Neural crest cell (in vitro differentiated cells): ENCODE measurements at regions not wholly inside any gene's neighbourhood (a gene's known extent, or its start where the extent isn't known, plus 50 kb on each side); places are given as distances from the start of the nearest gene placed in this dataset.

Experiments used
- DNase-seq: peaks from one replicate; pipeline ENCODE4 v3.0.0; 2021; ENCODE audit warnings: low read depth, mixed read lengths, low spot score
- H3K27ac Mint-ChIP-seq: one replicate; pipeline ENCODE4 v1.8.0; 2021; ENCODE audit warnings: mild to moderate bottlenecking, mixed read lengths; ENCODE audit not compliant: unreplicated experiment
- H3K27me3 Mint-ChIP-seq: 2 replicates; pipeline ENCODE4 v1.8.0; 2021; ENCODE audit warnings: low read depth, mild to moderate bottlenecking, mixed read lengths
- H3K36me3 Mint-ChIP-seq: 2 replicates; pipeline ENCODE4 v1.8.0; 2021; ENCODE audit warnings: low read depth, mild to moderate bottlenecking, mixed read lengths
- H3K4me1 Mint-ChIP-seq: 2 replicates; pipeline ENCODE4 v1.8.0; 2021; ENCODE audit warnings: mixed read lengths
- H3K4me3 Mint-ChIP-seq: one replicate; pipeline ENCODE4 v1.8.0; 2021; ENCODE audit warnings: mild to moderate bottlenecking, mixed read lengths
- H3K9me3 Mint-ChIP-seq: 2 replicates; pipeline ENCODE4 v1.8.0; 2021; ENCODE audit warnings: mixed read lengths
- TF ChIP-seq, protein P1 (sequence below): fragments of 200-600 bp; sonication (generic); conservative IDR thresholded peaks from 2 replicates; pipeline ENCODE4 v1.5.0; 2021; ENCODE audit warnings: antibody characterized with exemption, mild to moderate bottlenecking

DNA sequence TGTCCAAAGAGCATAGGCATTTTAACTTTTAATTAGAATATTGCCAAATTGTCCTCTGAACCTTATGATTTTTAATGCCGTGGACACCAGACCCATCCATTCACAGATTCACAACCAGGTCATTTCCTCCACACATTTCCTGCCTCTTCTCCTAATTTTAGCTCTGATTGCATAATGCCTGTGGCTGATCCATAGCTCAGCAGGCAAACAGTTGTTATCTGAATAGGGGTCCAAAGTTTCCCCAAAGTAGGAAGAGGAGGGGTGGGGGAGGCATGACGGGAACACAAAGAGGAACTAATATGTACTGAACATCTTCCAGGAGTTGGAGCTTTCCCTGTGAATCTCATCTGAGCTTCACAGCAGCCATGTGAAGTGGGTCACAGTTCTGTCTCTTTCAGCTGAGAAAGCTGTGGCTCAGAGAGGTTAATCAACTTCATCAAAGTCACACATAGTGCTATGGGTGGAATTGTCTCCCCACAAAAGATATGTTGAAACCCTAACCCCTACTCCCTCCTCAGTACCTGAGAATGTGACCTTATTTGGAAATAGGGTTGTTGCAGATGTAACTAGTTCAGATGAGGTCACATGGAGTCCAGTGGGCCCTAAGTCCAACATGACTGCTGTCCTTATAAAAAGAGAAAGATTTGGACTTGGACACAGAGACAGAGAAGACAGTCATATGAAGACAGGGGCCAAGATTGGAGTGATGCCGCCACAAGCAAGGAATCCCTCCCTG lies 106.7 kb upstream of the AGBL1 start:
- H3K4me1 Mint-ChIP-seq, result peaks cover 9% of the 10 kb centered on the region
- no peaks in the 10 kb centered on the region for H3K27me3 Mint-ChIP-seq
- DNase-seq, result no peak
- TF ChIP-seq, protein P1, sequence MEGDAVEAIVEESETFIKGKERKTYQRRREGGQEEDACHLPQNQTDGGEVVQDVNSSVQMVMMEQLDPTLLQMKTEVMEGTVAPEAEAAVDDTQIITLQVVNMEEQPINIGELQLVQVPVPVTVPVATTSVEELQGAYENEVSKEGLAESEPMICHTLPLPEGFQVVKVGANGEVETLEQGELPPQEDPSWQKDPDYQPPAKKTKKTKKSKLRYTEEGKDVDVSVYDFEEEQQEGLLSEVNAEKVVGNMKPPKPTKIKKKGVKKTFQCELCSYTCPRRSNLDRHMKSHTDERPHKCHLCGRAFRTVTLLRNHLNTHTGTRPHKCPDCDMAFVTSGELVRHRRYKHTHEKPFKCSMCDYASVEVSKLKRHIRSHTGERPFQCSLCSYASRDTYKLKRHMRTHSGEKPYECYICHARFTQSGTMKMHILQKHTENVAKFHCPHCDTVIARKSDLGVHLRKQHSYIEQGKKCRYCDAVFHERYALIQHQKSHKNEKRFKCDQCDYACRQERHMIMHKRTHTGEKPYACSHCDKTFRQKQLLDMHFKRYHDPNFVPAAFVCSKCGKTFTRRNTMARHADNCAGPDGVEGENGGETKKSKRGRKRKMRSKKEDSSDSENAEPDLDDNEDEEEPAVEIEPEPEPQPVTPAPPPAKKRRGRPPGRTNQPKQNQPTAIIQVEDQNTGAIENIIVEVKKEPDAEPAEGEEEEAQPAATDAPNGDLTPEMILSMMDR, result no peak
- H3K36me3 Mint-ChIP-seq, result peaks cover 3% of the 10 kb centered on the region
- no peak overlapping the region for H3K4me3 Mint-ChIP-seq
- H3K9me3 Mint-ChIP-seq, result peaks cover 10% of the 10 kb centered on the region
- H3K27ac Mint-ChIP-seq, result no peak overlapping the region

DNA sequence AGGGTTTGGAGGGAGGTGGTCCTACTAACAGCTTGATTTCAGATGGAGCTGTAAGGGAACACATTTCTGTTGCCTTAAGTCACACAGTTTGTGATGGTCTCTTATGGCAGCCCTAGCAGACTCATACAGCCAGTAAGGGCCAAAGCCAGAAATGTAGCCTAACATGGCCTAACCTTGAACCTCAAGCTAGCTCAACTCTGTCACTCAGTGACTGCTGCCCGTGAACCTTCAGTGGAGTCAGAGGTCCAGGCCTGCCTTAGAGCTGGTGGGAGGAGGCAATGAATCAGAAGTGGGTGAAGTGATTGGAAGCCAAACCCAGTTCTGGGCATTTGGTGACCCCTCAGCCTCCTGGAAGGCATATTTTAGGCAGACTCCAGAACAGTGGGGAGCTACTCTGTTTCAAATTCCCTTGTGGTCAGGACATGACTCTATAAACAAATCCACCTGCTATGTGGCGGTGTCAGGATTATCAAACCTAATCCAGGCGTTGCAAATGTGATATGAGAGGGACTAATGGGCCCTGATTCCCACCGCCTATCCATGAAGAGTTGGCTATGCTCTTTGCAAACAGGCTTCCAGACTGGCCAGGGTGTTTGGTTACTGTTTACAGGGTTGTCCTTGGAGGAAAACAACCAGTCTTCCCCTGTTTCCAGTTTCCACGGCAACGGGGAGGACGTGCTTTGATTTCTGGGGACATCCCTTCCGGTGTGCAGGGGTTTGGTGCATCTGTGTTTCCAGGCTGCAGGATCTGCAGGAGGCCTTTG lies 105.9 kb upstream of the AGBL1 start:
- peaks cover 3% of the 10 kb centered on the region for H3K36me3 Mint-ChIP-seq
- peaks cover 10% of the 10 kb centered on the region for H3K9me3 Mint-ChIP-seq
- H3K27ac Mint-ChIP-seq, result peak overlapping the region; percentile 63
- no peaks in the 10 kb centered on the region for H3K27me3 Mint-ChIP-seq
- TF ChIP-seq, protein P1, result no peak
- DNase-seq, result peak; percentile 7
- H3K4me1 Mint-ChIP-seq, result peaks cover 9% of the 10 kb centered on the region
- no peak overlapping the region for H3K4me3 Mint-ChIP-seq

DNA sequence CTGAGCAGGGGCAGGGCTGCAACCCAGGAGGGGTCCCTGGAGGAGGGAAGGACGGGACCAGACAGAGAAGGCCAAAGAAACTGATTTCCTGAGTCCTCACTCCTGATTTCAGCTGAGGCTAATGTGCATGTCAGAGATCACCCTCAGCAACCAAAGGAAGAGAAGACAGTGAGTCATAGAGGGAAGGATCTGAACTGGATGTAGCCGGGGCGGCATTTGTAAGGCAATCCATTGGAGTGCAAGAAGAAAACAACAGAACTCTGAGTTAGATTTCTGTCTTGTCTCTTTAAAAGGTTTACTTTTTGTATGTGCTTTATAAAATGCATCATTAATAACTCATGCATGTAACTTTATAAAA lies 105.3 kb upstream of the AGBL1 start:
- H3K27me3 Mint-ChIP-seq, result no peaks in the 10 kb centered on the region
- H3K4me1 Mint-ChIP-seq, result peaks cover 9% of the 10 kb centered on the region
- H3K27ac Mint-ChIP-seq, result peak overlapping the region; percentile 63
- H3K36me3 Mint-ChIP-seq, result peaks cover 3% of the 10 kb centered on the region
- peaks cover 10% of the 10 kb centered on the region for H3K9me3 Mint-ChIP-seq
- no peak overlapping the region for H3K4me3 Mint-ChIP-seq
- DNase-seq, result no peak
- TF ChIP-seq, protein P1, result no peak

DNA sequence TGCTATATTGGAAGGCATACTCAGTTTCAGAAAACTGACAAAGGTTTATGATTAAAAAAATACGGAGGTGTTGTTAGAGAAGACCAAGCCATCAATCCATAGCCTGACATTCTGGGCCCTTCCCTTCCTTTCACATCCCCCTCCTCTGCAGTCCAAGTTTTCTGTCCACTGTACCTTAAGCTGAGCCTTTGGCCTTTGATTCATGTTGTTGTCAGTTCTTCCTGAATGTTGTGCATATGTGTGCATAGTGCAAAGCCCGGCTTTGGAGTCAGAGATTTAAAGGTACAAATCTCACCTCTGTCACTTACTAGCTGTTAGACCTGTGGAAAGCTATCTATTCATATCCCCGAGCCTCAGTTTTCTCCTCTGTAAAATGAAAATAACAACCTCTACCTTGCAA lies 104.9 kb upstream of the AGBL1 start:
- Mint-ChIP-seq H3K27ac (no peak overlapping the region), H3K36me3 (peaks cover 3% of the 10 kb centered on the region)
- no peak for DNase-seq

DNA sequence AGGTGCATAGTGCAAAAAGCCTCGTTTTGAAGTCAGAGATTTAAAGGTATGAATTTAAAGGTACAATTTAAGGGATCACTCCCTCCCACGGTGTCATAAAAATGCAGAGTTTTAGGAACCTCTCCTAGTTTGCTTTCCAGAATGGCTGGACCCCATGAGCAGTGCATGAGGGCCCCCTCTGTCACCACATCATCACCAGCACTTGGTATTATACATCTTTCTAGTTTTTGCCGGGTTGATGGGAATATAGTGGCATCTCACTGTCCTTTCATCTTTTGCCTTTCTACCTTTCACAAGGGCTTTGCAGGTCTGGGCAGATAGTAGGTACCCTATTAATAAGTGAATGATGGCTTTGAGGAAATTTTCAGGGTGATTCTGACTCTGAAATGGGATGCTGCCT lies 103.6 kb upstream of the AGBL1 start:
- no peak for DNase-seq
- Mint-ChIP-seq H3K36me3 (peaks cover 3% of the 10 kb centered on the region), H3K4me3 (no peak overlapping the region), H3K27ac (no peak overlapping the region), H3K4me1 (peaks cover 17% of the 10 kb centered on the region), H3K27me3 (no peaks in the 10 kb centered on the region), H3K9me3 (peaks cover 14% of the 10 kb centered on the region)
- TF ChIP-seq, protein P1, result no peak

More for the DNA sequence above, 104.9 kb upstream of the AGBL1 start:
- H3K4me3 Mint-ChIP-seq, result no peak overlapping the region
- no peaks in the 10 kb centered on the region for H3K27me3 Mint-ChIP-seq
- H3K4me1 Mint-ChIP-seq, result peaks cover 9% of the 10 kb centered on the region
- TF ChIP-seq, protein P1, result no peak
- H3K9me3 Mint-ChIP-seq, result peaks cover 13% of the 10 kb centered on the region
